ENCODE measurements at regions not wholly inside any gene's neighbourhood (a gene's known extent, or its start where the extent isn't known, plus 50 kb on each side); places are given as distances from the start of the nearest gene placed in this dataset.

DNA sequence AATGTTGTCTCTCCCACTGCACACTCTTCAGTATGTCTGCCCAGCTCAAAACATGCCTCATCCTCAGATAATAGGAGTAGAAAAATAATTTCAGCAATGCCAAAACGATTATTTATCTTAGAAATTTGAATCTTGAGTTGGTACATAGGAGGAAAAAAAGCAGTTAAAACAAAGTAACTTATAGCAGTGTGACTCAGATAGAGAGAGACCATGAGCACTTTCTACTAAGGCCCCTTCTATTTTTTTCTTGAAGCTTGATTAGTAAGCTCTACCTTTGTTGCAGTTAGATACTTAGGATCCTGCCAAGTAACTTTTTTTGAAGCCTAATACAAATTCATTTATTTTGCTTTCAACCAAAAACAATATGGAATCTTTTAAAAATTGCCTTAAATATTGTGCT lies 212.3 kb downstream of the MAD2L1 start:
- TF ChIP-seq, protein P1, sequence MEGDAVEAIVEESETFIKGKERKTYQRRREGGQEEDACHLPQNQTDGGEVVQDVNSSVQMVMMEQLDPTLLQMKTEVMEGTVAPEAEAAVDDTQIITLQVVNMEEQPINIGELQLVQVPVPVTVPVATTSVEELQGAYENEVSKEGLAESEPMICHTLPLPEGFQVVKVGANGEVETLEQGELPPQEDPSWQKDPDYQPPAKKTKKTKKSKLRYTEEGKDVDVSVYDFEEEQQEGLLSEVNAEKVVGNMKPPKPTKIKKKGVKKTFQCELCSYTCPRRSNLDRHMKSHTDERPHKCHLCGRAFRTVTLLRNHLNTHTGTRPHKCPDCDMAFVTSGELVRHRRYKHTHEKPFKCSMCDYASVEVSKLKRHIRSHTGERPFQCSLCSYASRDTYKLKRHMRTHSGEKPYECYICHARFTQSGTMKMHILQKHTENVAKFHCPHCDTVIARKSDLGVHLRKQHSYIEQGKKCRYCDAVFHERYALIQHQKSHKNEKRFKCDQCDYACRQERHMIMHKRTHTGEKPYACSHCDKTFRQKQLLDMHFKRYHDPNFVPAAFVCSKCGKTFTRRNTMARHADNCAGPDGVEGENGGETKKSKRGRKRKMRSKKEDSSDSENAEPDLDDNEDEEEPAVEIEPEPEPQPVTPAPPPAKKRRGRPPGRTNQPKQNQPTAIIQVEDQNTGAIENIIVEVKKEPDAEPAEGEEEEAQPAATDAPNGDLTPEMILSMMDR (IDR thresholded peaks at IDR 0.05), result no peak
- no peak for TF ChIP-seq POLR2A (IDR thresholded peaks at IDR 0.05)
- no peak for TF ChIP-seq POLR2AphosphoS5 (IDR thresholded peaks at IDR 0.05)
- TF ChIP-seq EP300 (IDR thresholded peaks at IDR 0.05), result no peak

All from suprapubic skin (tissue), 4 donors.